ENCODE measurements at regions not wholly inside any gene's neighbourhood (a gene's known extent, or its start where the extent isn't known, plus 50 kb on each side); places are given as distances from the start of the nearest gene placed in this dataset.

DNA sequence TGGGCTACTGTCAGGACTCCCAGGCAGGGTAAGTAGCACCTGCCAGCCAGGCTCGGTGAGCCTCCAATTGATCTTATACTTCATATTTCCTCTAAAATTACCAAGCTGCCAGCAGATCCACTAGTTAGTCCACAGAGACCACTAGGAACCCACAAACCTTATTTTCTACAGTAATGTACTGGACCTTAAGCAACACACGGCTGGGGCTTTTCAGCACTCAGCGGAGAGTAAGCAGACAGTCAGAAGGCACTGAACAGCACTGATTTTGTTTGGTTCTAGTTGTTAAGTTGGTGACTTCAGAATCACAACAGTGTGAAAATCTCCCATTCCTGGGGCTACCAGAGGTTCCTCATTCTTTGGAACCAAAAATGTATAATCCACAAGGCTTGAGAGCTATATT, 56.1 kb downstream of the MRPL57 start:
- ATAC-seq (ENCODE audit: low read depth): no peak
- no peak overlapping the region for H3K4me3 ChIP-seq (ENCODE audit: severe bottlenecking)

DNA sequence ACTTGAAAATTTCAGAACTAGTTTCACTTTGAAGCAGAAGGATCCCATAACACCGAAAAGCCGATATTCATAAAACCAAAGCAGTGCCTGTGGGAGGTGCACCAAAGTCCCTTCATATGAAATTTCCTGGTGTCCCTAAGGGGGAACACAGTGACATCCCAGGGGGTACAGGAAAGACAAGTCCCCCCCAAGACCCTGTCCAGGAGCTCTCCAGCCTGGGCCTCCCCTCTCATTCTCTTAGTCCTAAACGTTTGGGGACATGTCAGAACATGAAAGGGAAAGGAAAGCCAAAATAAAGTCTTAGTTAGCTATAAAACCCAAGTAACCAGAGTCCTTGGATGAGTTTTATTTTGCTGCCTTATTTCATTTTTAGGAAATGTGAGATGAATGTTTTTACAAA, 56.6 kb downstream of the MRPL57 start:
- Histone ChIP-seq H3K27ac (ENCODE audit: poor library complexity, severe bottlenecking) (no peak overlapping the region), H3K9me3 (ENCODE audit: severe bottlenecking) (no peaks in the 10 kb centered on the region), H3K4me3 (ENCODE audit: severe bottlenecking) (no peak overlapping the region), H3K27me3 (ENCODE audit: insufficient read depth, poor library complexity, severe bottlenecking) (no peaks in the 10 kb centered on the region), H3K36me3 (ENCODE audit: low read depth) (no peaks in the 10 kb centered on the region), H3K4me1 (ENCODE audit: insufficient read depth, poor library complexity, severe bottlenecking) (no peaks in the 10 kb centered on the region)
- DNase-seq (ENCODE audit: low spot score): no peak
- TF ChIP-seq, protein P1, sequence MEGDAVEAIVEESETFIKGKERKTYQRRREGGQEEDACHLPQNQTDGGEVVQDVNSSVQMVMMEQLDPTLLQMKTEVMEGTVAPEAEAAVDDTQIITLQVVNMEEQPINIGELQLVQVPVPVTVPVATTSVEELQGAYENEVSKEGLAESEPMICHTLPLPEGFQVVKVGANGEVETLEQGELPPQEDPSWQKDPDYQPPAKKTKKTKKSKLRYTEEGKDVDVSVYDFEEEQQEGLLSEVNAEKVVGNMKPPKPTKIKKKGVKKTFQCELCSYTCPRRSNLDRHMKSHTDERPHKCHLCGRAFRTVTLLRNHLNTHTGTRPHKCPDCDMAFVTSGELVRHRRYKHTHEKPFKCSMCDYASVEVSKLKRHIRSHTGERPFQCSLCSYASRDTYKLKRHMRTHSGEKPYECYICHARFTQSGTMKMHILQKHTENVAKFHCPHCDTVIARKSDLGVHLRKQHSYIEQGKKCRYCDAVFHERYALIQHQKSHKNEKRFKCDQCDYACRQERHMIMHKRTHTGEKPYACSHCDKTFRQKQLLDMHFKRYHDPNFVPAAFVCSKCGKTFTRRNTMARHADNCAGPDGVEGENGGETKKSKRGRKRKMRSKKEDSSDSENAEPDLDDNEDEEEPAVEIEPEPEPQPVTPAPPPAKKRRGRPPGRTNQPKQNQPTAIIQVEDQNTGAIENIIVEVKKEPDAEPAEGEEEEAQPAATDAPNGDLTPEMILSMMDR (IDR thresholded peaks at IDR 0.05; ENCODE audit: poor library complexity, severe bottlenecking): no peak
- ATAC-seq (ENCODE audit: low read depth): no peak

More for the DNA sequence above, 56.1 kb downstream of the MRPL57 start:
- H3K27me3 ChIP-seq (ENCODE audit: insufficient read depth, poor library complexity, severe bottlenecking): no peaks in the 10 kb centered on the region
- H3K9me3 ChIP-seq (ENCODE audit: severe bottlenecking): no peaks in the 10 kb centered on the region
- H3K36me3 ChIP-seq (ENCODE audit: low read depth): no peaks in the 10 kb centered on the region
- no peak for DNase-seq (ENCODE audit: low spot score)
- H3K27ac ChIP-seq (ENCODE audit: poor library complexity, severe bottlenecking): no peak overlapping the region
- no peaks in the 10 kb centered on the region for H3K4me1 ChIP-seq (ENCODE audit: insufficient read depth, poor library complexity, severe bottlenecking)
- TF ChIP-seq, protein P1 (IDR thresholded peaks at IDR 0.05; ENCODE audit: poor library complexity, severe bottlenecking): no peak

DNA sequence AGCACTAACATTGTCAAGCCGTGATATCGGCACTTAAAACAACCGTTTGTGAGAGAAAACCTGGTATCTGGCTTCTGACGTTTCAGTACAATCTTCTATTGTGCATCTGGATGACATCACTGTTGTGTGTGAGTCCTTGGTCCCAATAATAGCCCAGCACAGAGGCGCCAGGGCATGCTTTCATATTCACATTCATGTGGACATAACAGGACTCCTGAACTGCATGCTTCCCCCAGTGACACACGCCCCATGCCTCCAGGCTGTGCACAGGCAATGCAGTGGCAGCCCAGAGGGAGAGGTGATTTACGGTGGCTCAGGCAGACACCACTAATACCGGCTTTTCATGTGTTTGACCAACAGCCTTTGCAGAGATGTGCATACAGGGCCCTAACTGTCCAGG, 58.1 kb downstream of the MRPL57 start:
- no peak overlapping the region for H3K4me3 ChIP-seq (ENCODE audit: severe bottlenecking)
- ATAC-seq (ENCODE audit: low read depth) (no peak), DNase-seq (ENCODE audit: low spot score) (no peak)
- no peaks in the 10 kb centered on the region for H3K27me3 ChIP-seq (ENCODE audit: insufficient read depth, poor library complexity, severe bottlenecking)
- no peak overlapping the region for H3K27ac ChIP-seq (ENCODE audit: poor library complexity, severe bottlenecking)
- TF ChIP-seq, protein P1 (IDR thresholded peaks at IDR 0.05; ENCODE audit: poor library complexity, severe bottlenecking): no peak
- H3K4me1 ChIP-seq (ENCODE audit: insufficient read depth, poor library complexity, severe bottlenecking): no peaks in the 10 kb centered on the region
- H3K9me3 ChIP-seq (ENCODE audit: severe bottlenecking): no peaks in the 10 kb centered on the region
- H3K36me3 ChIP-seq (ENCODE audit: low read depth): no peaks in the 10 kb centered on the region

DNA sequence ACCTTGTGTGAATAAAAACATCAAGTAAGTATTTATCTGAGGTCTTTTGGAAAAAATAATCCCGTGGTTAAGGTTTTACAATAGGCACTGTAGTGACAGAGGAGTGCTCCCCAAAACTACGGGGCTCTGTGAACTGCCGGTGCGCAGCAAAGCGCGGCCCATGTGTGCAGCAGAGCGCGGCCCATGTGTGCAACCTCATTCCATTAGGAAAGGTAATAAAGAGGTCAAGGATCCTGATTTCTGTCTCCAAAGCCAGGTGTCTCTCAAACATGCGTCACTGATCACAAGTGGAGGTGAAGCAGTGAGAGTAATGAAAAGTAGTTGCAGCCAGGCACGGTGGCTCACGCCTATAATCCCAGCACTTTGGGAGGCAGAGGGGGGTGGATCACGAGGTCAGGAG, 58.7 kb downstream of the MRPL57 start:
- H3K9me3 ChIP-seq (ENCODE audit: severe bottlenecking): no peaks in the 10 kb centered on the region
- H3K4me1 ChIP-seq (ENCODE audit: insufficient read depth, poor library complexity, severe bottlenecking): no peaks in the 10 kb centered on the region
- DNase-seq (ENCODE audit: low spot score): no peak
- H3K27ac ChIP-seq (ENCODE audit: poor library complexity, severe bottlenecking): no peak overlapping the region
- H3K4me3 ChIP-seq (ENCODE audit: severe bottlenecking): no peak overlapping the region
- no peak for ATAC-seq (ENCODE audit: low read depth)
- no peaks in the 10 kb centered on the region for H3K27me3 ChIP-seq (ENCODE audit: insufficient read depth, poor library complexity, severe bottlenecking)
- TF ChIP-seq, protein P1 (IDR thresholded peaks at IDR 0.05; ENCODE audit: poor library complexity, severe bottlenecking): no peak
- H3K36me3 ChIP-seq (ENCODE audit: low read depth): no peaks in the 10 kb centered on the region

DNA sequence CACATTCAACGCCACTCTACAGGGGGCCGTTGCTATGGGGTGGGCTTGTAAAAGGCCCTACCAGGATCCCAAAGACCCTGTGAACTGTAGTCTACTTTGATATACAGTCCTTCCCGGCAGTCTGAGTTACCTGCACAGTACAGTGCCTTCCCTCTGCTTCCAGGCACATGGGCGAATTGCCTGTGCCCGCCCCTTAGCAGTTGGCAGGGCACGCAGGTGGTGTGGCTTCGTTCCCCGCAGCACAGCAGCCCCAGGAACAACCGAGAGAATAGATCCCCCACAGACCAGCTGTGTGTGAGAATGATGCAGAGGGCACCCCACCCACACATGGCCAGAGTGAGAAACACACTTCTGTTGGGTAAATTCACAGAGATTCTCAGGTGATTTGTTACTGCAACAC, 60.6 kb downstream of the MRPL57 start:
- TF ChIP-seq, protein P1 (IDR thresholded peaks at IDR 0.05; ENCODE audit: poor library complexity, severe bottlenecking): no peak
- no peak for DNase-seq (ENCODE audit: low spot score)
- H3K27me3 ChIP-seq (ENCODE audit: insufficient read depth, poor library complexity, severe bottlenecking): no peaks in the 10 kb centered on the region
- H3K36me3 ChIP-seq (ENCODE audit: low read depth): no peaks in the 10 kb centered on the region
- H3K4me3 ChIP-seq (ENCODE audit: severe bottlenecking): no peak overlapping the region
- no peaks in the 10 kb centered on the region for H3K4me1 ChIP-seq (ENCODE audit: insufficient read depth, poor library complexity, severe bottlenecking)
- no peak for ATAC-seq (ENCODE audit: low read depth)
- no peaks in the 10 kb centered on the region for H3K9me3 ChIP-seq (ENCODE audit: severe bottlenecking)
- H3K27ac ChIP-seq (ENCODE audit: poor library complexity, severe bottlenecking): no peak overlapping the region
